ENCODE measurements at regions not wholly inside any gene's neighbourhood (a gene's known extent, or its start where the extent isn't known, plus 50 kb on each side); places are given as distances from the start of the nearest gene placed in this dataset.

DNA sequence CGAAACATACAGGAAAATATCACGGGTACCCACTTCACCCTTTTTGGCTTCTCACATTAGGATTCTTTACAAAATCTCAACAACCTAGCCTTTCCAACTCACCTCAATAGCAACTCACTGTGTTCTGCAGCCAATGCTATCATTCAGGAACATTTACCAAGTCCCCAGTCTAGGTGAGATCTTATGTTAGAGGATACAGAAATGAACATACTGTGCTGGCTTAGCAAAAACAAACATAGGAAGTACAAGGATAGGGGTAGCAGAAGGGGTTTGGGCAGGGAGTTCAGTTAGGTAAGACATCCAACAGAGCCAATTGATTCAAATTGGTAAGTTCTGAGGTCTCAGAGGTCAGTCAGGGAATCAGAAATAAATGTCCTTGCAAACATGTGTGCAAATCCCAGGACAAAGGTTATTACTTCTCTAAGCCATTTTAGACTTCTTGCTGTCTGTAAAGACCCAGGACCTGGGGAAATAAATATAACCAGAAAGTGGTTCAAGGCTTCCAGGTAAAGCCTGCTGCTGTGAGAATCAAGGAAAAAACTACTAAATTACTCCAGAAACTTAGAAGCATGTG lies 556.3 kb upstream of the CHAC2 start:
- Histone ChIP-seq H3K27ac (ENCODE audit: low read depth) (no peak overlapping the region), H3K4me1 (ENCODE audit: insufficient read depth) (no peaks in the 10 kb centered on the region), H3K4me2 (no peak overlapping the region), H3K4me3 (no peak overlapping the region), H3K79me2 (replicated peaks; ENCODE audit: insufficient read depth) (no peaks in the 10 kb centered on the region), H3K27me3 (ENCODE audit: insufficient read depth) (no peaks in the 10 kb centered on the region), H2AFZ (peak overlapping the region; percentile 11; the same call in 1 of the 2 replicates), H4K20me1 (replicated peaks; ENCODE audit: insufficient read depth) (no peaks in the 10 kb centered on the region), H3K9me2 (ENCODE audit: insufficient read depth) (peaks cover 3% of the 10 kb centered on the region; the same call in 1 of the 2 replicates), H3K36me3 (ENCODE audit: insufficient read depth) (no peaks in the 10 kb centered on the region; the same call in 1 of the 2 replicates), H3F3A (replicated peaks; ENCODE audit: low read depth) (no peaks in the 10 kb centered on the region)
- Mint-ChIP-seq H3K4me1 (no peaks in the 10 kb centered on the region), H3K4me3 (no peak overlapping the region), H3K27me3 (ENCODE audit: insufficient read depth, low read depth, poor library complexity) (peaks cover 2% of the 10 kb centered on the region), H3K9me3 (peaks cover 6% of the 10 kb centered on the region), H3K36me3 (ENCODE audit: low read depth) (peaks cover 4% of the 10 kb centered on the region; the same call in 1 of the 3 replicates), H3K27ac (no peak overlapping the region)
- ATAC-seq (no peak), DNase-seq (ENCODE audit: low spot score) (no peak)
- TF ChIP-seq POLR2AphosphoS5 (IDR thresholded peaks at IDR 0.05; ENCODE audit: low read depth) (no peak), ZNF331 (CRISPR knock-in tag; IDR thresholded peaks at IDR 0.05; ENCODE audit: low read depth) (no peak), EZH2 (IDR thresholded peaks at IDR 0.05; ENCODE audit: low read depth, unreplicated experiment) (no peak), JUNB (IDR thresholded peaks at IDR 0.05; ENCODE audit: unreplicated experiment) (no peak)
- TF ChIP-seq, protein P1, sequence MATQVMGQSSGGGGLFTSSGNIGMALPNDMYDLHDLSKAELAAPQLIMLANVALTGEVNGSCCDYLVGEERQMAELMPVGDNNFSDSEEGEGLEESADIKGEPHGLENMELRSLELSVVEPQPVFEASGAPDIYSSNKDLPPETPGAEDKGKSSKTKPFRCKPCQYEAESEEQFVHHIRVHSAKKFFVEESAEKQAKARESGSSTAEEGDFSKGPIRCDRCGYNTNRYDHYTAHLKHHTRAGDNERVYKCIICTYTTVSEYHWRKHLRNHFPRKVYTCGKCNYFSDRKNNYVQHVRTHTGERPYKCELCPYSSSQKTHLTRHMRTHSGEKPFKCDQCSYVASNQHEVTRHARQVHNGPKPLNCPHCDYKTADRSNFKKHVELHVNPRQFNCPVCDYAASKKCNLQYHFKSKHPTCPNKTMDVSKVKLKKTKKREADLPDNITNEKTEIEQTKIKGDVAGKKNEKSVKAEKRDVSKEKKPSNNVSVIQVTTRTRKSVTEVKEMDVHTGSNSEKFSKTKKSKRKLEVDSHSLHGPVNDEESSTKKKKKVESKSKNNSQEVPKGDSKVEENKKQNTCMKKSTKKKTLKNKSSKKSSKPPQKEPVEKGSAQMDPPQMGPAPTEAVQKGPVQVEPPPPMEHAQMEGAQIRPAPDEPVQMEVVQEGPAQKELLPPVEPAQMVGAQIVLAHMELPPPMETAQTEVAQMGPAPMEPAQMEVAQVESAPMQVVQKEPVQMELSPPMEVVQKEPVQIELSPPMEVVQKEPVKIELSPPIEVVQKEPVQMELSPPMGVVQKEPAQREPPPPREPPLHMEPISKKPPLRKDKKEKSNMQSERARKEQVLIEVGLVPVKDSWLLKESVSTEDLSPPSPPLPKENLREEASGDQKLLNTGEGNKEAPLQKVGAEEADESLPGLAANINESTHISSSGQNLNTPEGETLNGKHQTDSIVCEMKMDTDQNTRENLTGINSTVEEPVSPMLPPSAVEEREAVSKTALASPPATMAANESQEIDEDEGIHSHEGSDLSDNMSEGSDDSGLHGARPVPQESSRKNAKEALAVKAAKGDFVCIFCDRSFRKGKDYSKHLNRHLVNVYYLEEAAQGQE (IDR thresholded peaks at IDR 0.05; ENCODE audit: unreplicated experiment) = no peak
- TF ChIP-seq, protein P2, sequence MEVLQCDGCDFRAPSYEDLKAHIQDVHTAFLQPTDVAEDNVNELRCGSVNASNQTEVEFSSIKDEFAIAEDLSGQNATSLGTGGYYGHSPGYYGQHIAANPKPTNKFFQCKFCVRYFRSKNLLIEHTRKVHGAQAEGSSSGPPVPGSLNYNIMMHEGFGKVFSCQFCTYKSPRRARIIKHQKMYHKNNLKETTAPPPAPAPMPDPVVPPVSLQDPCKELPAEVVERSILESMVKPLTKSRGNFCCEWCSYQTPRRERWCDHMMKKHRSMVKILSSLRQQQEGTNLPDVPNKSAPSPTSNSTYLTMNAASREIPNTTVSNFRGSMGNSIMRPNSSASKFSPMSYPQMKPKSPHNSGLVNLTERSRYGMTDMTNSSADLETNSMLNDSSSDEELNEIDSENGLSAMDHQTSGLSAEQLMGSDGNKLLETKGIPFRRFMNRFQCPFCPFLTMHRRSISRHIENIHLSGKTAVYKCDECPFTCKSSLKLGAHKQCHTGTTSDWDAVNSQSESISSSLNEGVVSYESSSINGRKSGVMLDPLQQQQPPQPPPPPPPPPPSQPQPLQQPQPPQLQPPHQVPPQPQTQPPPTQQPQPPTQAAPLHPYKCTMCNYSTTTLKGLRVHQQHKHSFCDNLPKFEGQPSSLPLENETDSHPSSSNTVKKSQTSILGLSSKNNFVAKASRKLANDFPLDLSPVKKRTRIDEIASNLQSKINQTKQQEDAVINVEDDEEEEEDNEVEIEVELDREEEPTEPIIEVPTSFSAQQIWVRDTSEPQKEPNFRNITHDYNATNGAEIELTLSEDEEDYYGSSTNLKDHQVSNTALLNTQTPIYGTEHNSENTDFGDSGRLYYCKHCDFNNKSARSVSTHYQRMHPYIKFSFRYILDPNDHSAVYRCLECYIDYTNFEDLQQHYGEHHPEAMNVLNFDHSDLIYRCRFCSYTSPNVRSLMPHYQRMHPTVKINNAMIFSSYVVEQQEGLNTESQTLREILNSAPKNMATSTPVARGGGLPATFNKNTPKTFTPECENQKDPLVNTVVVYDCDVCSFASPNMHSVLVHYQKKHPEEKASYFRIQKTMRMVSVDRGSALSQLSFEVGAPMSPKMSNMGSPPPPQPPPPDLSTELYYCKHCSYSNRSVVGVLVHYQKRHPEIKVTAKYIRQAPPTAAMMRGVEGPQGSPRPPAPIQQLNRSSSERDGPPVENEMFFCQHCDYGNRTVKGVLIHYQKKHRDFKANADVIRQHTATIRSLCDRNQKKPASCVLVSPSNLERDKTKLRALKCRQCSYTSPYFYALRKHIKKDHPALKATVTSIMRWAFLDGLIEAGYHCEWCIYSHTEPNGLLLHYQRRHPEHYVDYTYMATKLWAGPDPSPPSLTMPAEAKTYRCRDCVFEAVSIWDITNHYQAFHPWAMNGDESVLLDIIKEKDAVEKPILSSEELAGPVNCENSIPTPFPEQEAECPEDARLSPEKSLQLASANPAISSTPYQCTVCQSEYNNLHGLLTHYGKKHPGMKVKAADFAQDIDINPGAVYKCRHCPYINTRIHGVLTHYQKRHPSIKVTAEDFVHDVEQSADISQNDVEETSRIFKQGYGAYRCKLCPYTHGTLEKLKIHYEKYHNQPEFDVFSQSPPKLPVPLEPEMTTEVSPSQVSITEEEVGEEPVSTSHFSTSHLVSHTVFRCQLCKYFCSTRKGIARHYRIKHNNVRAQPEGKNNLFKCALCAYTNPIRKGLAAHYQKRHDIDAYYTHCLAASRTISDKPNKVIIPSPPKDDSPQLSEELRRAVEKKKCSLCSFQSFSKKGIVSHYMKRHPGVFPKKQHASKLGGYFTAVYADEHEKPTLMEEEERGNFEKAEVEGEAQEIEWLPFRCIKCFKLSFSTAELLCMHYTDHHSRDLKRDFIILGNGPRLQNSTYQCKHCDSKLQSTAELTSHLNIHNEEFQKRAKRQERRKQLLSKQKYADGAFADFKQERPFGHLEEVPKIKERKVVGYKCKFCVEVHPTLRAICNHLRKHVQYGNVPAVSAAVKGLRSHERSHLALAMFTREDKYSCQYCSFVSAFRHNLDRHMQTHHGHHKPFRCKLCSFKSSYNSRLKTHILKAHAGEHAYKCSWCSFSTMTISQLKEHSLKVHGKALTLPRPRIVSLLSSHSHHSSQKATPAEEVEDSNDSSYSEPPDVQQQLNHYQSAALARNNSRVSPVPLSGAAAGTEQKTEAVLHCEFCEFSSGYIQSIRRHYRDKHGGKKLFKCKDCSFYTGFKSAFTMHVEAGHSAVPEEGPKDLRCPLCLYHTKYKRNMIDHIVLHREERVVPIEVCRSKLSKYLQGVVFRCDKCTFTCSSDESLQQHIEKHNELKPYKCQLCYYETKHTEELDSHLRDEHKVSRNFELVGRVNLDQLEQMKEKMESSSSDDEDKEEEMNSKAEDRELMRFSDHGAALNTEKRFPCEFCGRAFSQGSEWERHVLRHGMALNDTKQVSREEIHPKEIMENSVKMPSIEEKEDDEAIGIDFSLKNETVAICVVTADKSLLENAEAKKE (CRISPR knock-in tag; IDR thresholded peaks at IDR 0.05) = no peak

All from GM23338 (cell line).